ENCODE measurements at regions not wholly inside any gene's neighbourhood (a gene's known extent, or its start where the extent isn't known, plus 50 kb on each side); places are given as distances from the start of the nearest gene placed in this dataset.

GRCh38 chr4:187174749-187175148 is 451.1 kb upstream of the FAT1 start:
- TF ChIP-seq CTCF (IDR thresholded peaks at IDR 0.05) (no peak), POLR2A (IDR thresholded peaks at IDR 0.05) (no peak)
